ENCODE measurements at regions not wholly inside any gene's neighbourhood (a gene's known extent, or its start where the extent isn't known, plus 50 kb on each side); places are given as distances from the start of the nearest gene placed in this dataset.
A peak's percentile ranks its signal among the peaks of the same experiment; 100 is the strongest.

GRCh38 chr6:148289153-148289552 lies 53.5 kb upstream of the SASH1 start:
- peak in 1 of 2 donors; percentile 36 for DNase-seq (ENCODE audit: low read depth in 2 of 2)
- no peak for TF ChIP-seq CTCF (IDR thresholded peaks at IDR 0.05; ENCODE audit: low read depth, low read length)
- no peak overlapping the region for H3K4me3 ChIP-seq (replicated peaks in 1 of 2; ENCODE audit: low read depth in 2 of 2, low read length in 2 of 2)

- TF ChIP-seq CTCF (IDR thresholded peaks at IDR 0.05; ENCODE audit: low read depth, low read length), result no peak
- DNase-seq (ENCODE audit: low read depth in 2 of 2), result peak in 1 of 2 donors; percentile 31
- no peak overlapping the region for H3K4me3 ChIP-seq (replicated peaks in 1 of 2; ENCODE audit: low read depth in 2 of 2, low read length in 2 of 2)
These were observed 50.8 kb upstream of the SASH1 start for GRCh38 chr6:148291876-148292275.
